ENCODE measurements at regions not wholly inside any gene's neighbourhood (a gene's known extent, or its start where the extent isn't known, plus 50 kb on each side); places are given as distances from the start of the nearest gene placed in this dataset.

DNA sequence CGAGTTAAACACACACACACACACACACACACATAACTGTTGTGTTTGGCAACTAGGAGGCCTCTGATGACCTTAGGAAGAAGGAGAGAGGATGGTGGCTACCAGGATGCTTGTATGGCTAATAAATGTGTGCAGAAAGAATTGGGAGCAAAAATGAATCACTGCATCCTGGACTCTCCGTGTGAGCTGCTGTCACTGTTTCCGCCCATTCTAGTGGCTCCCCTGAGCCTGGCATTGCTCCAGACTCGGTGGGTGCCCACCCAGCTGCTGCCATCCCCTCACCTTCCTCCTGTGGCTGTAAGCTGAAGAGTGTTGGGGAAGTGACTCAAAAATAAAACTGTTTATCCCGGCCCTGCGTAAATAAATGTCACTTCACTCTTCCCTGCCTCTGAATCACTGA lies 149.5 kb upstream of the MINDY3 start:
- H3K36me3 ChIP-seq (replicated peaks; ENCODE audit: insufficient read depth, low read length): no peaks in the 10 kb centered on the region
- no peaks in the 10 kb centered on the region for H3K9me3 ChIP-seq (replicated peaks; ENCODE audit: insufficient read depth, low read length)
- no peaks in the 10 kb centered on the region for H3K9me2 ChIP-seq (replicated peaks; ENCODE audit: insufficient read depth, low read length)
- no peak overlapping the region for H3K9ac ChIP-seq (ENCODE audit: low read length)
- H3K79me2 ChIP-seq (ENCODE audit: low read length): no peaks in the 10 kb centered on the region
- H4K20me1 ChIP-seq (ENCODE audit: insufficient read depth, low read length): no peaks in the 10 kb centered on the region
- H2AFZ ChIP-seq (ENCODE audit: low read length): no peak overlapping the region
- no peak overlapping the region for H3K4me2 ChIP-seq (ENCODE audit: low read depth, low read length)
- H3K27me3 ChIP-seq (replicated peaks; ENCODE audit: insufficient read depth, low read length): no peaks in the 10 kb centered on the region
- H3K27ac ChIP-seq (ENCODE audit: low read length): no peak overlapping the region
- TF ChIP-seq CTCF (IDR thresholded peaks at IDR 0.05; ENCODE audit: low read length) (no peak), EZH2phosphoT487 (IDR thresholded peaks at IDR 0.05; ENCODE audit: low read length) (no peak), EZH2 (optimal IDR thresholded peaks at IDR 0.05; ENCODE audit: low read depth, low read length) (no peak)
- no peaks in the 10 kb centered on the region for H3F3A ChIP-seq (ENCODE audit: insufficient read depth, low read length)
- no peak for DNase-seq
- no peak overlapping the region for H3K4me3 ChIP-seq (ENCODE audit: low read length)
- no peaks in the 10 kb centered on the region for H3K4me1 ChIP-seq (ENCODE audit: low read length)

DNA sequence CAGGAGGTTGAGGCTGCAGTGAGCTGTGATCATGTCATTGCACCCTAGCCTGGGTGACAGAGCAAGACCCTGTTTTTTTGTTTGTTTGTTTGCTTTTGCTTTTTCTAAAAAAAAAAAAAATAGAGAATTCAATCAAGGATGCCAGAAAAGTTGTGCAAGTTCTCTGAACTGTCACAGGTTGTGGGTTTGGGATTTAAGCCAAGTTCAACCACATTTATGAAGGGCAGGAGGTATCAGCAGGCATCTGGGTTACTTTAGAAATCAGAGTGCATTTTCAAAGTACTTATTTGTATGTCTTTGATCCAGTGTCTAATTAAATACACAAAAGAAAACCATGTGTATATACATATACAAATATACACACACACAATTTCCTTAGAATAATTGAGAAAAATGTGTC lies 151.2 kb upstream of the MINDY3 start:
- Histone ChIP-seq H4K20me1 (ENCODE audit: insufficient read depth, low read length) (no peaks in the 10 kb centered on the region), H3K9ac (ENCODE audit: low read length) (no peak overlapping the region), H3F3A (ENCODE audit: insufficient read depth, low read length) (no peaks in the 10 kb centered on the region), H3K4me3 (ENCODE audit: low read length) (no peak overlapping the region), H3K36me3 (replicated peaks; ENCODE audit: insufficient read depth, low read length) (no peaks in the 10 kb centered on the region), H3K27ac (ENCODE audit: low read length) (no peak overlapping the region), H3K4me2 (ENCODE audit: low read depth, low read length) (no peak overlapping the region), H3K79me2 (ENCODE audit: low read length) (no peaks in the 10 kb centered on the region), H3K9me2 (replicated peaks; ENCODE audit: insufficient read depth, low read length) (no peaks in the 10 kb centered on the region), H3K9me3 (replicated peaks; ENCODE audit: insufficient read depth, low read length) (no peaks in the 10 kb centered on the region), H3K4me1 (ENCODE audit: low read length) (no peaks in the 10 kb centered on the region), H3K27me3 (replicated peaks; ENCODE audit: insufficient read depth, low read length) (no peaks in the 10 kb centered on the region), H2AFZ (ENCODE audit: low read length) (no peak overlapping the region)
- no peak for DNase-seq
- TF ChIP-seq CTCF (IDR thresholded peaks at IDR 0.05; ENCODE audit: low read length) (no peak), EZH2 (optimal IDR thresholded peaks at IDR 0.05; ENCODE audit: low read depth, low read length) (no peak), EZH2phosphoT487 (IDR thresholded peaks at IDR 0.05; ENCODE audit: low read length) (no peak)

GRCh38 chr10:16014469-16014868 lies 154.2 kb upstream of the MINDY3 start:
- Histone ChIP-seq H4K20me1 (ENCODE audit: insufficient read depth, low read length) (no peaks in the 10 kb centered on the region), H3K4me2 (ENCODE audit: low read depth, low read length) (no peak overlapping the region), H3K9ac (ENCODE audit: low read length) (no peak overlapping the region), H3K4me3 (ENCODE audit: low read length) (no peak overlapping the region), H3K79me2 (ENCODE audit: low read length) (no peaks in the 10 kb centered on the region), H3K27ac (ENCODE audit: low read length) (no peak overlapping the region), H3K27me3 (replicated peaks; ENCODE audit: insufficient read depth, low read length) (no peaks in the 10 kb centered on the region), H3K9me3 (replicated peaks; ENCODE audit: insufficient read depth, low read length) (no peaks in the 10 kb centered on the region), H3F3A (ENCODE audit: insufficient read depth, low read length) (no peaks in the 10 kb centered on the region), H3K4me1 (ENCODE audit: low read length) (no peaks in the 10 kb centered on the region), H2AFZ (ENCODE audit: low read length) (no peak overlapping the region), H3K36me3 (replicated peaks; ENCODE audit: insufficient read depth, low read length) (no peaks in the 10 kb centered on the region), H3K9me2 (replicated peaks; ENCODE audit: insufficient read depth, low read length) (no peaks in the 10 kb centered on the region)
- DNase-seq: no peak
- TF ChIP-seq EZH2 (optimal IDR thresholded peaks at IDR 0.05; ENCODE audit: low read depth, low read length) (no peak), EZH2phosphoT487 (IDR thresholded peaks at IDR 0.05; ENCODE audit: low read length) (no peak), CTCF (IDR thresholded peaks at IDR 0.05; ENCODE audit: low read length) (no peak)
